GM12878 (cell line): ENCODE measurements at regions not wholly inside any gene's neighbourhood (a gene's known extent, or its start where the extent isn't known, plus 50 kb on each side); places are given as distances from the start of the nearest gene placed in this dataset.

Source experiments
- ATAC-seq: fragments of 200-7000 bp; cut with Tn5 transposase; 3 replicates; pipeline ENCODE4 v1.9.1; 2020; ENCODE audit warnings: mild to moderate bottlenecking, moderate library complexity
- BruUV-seq: library from RNA; stranded (reverse); fragments of 400-500 nt; replicated peaks from 2 replicates; lab custom pipeline; 2021; lab: Mats Ljungman, UMichigan
- CTCF ChIA-PET: fragments of 300-600 bp; sonication (Branson Sonifier 250); formaldehyde crosslinking; extraction: SDS; loops from one replicate; lab custom pipeline; 2021; ENCODE audit warnings: inconsistent platforms; lab: Yijun Ruan, JAX
- POLR2A ChIA-PET: fragments of 350-600 bp; formaldehyde crosslinking; extraction: SDS; loops from one replicate; lab custom pipeline; 2021; ENCODE audit warnings: inconsistent platforms; lab: Charles Lee
- RAD21 ChIA-PET: fragments of 300-600 bp; sonication (Branson Sonifier 250); formaldehyde crosslinking; loops from one replicate; lab custom pipeline; 2023; ENCODE audit warnings: antibody characterized with exemption; ENCODE audit not compliant: unreplicated experiment; lab: Charles Lee
- SMC1A ChIA-PET: fragments of 300-600 bp; sonication (Branson Sonifier 250); formaldehyde crosslinking; loops from one replicate; lab custom pipeline; 2023; ENCODE audit not compliant: unreplicated experiment, uncharacterized antibody; lab: Charles Lee
- DNase-seq: peaks from one replicate; pipeline ENCODE4 v3.0.0-alpha.2; 2011; ENCODE audit warnings: low read depth, low spot score
- FAIRE-seq: peaks from 3 replicates; lab custom pipeline; 2011; peaks lifted over from hg19 to GRCh38; lab: Jason Lieb, UNC
- H2AFZ ChIP-seq: 2 replicates; pipeline ENCODE4 v1.6.0; 2011; ENCODE audit warnings: low read depth, low read length, control low read depth; ENCODE audit not compliant: control insufficient read depth
- H3K27ac ChIP-seq: 2 replicates; pipeline ENCODE4 v1.5.1; 2011; ENCODE audit warnings: control low read depth; ENCODE audit not compliant: control insufficient read depth, insufficient read depth
- H3K27me3 ChIP-seq, 2 experiments: replicated peaks in 1 of 2; 2 replicates each; pipeline versions ENCODE4 v1.6.0 to v1.6.1; 2011; ENCODE audit warnings: low read length in 1 of 2; ENCODE audit not compliant: control insufficient read depth in 2 of 2, insufficient read depth in 2 of 2
- H3K36me3 ChIP-seq, 2 experiments: 2 replicates each; pipeline ENCODE4 v1.5.1; 2011; ENCODE audit warnings: low read length in 1 of 2; ENCODE audit not compliant: control insufficient read depth in 2 of 2, insufficient read depth in 2 of 2
- H3K4me1 ChIP-seq: 2 replicates; pipeline ENCODE4 v1.6.1; 2011; ENCODE audit warnings: mild to moderate bottlenecking, low read length, moderate library complexity, mixed read lengths; ENCODE audit not compliant: control insufficient read depth, insufficient read depth
- H3K4me2 ChIP-seq: 2 replicates; pipeline ENCODE4 v1.6.0; 2011; ENCODE audit warnings: control low read depth; ENCODE audit not compliant: control insufficient read depth, insufficient read depth
- H3K4me3 ChIP-seq: fragments of 200-600 bp; sonication (generic); 2 replicates; pipeline ENCODE4 v1.5.1; 2016
- H3K79me2 ChIP-seq: 2 replicates; pipeline ENCODE4 v1.6.0; 2011; ENCODE audit warnings: low read length; ENCODE audit not compliant: control insufficient read depth, insufficient read depth
- H3K9ac ChIP-seq: 2 replicates; pipeline ENCODE4 v1.8.0; 2011; ENCODE audit warnings: low read length, control low read depth, mixed read lengths; ENCODE audit not compliant: control insufficient read depth, insufficient read depth
- H3K9me3 ChIP-seq: replicated peaks from 3 replicates; pipeline ENCODE4 v1.5.1; 2011; ENCODE audit warnings: mild to moderate bottlenecking, low read length; ENCODE audit not compliant: control insufficient read depth, insufficient read depth
- H4K20me1 ChIP-seq: 2 replicates; pipeline ENCODE4 v1.6.0; 2011; ENCODE audit not compliant: control insufficient read depth, insufficient read depth
- BCLAF1 ChIP-seq: fragments of 450-650 bp; IDR thresholded peaks from 2 replicates; pipeline ENCODE4 v1.6.1; 2017; ENCODE audit warnings: antibody characterized with exemption, mild to moderate bottlenecking, moderate library complexity
- BHLHE40 ChIP-seq, 2 experiments: fragments of 450-650 bp in 1 of 2; IDR thresholded peaks; 2 replicates each; pipeline ENCODE4 v1.6.1; 2011 to 2017; ENCODE audit warnings: low read depth in 2 of 2, borderline replicate concordance in 1 of 2, improper control_type of control experiment in 1 of 2, low read length in 1 of 2, mild to moderate bottlenecking in 1 of 2
- DPF2 ChIP-seq: fragments of 450-650 bp; IDR thresholded peaks from 2 replicates; pipeline ENCODE4 v1.6.1; 2017; ENCODE audit warnings: mild to moderate bottlenecking
- ETV6 ChIP-seq, 2 experiments: fragments of 450-650 bp in 1 of 2; IDR thresholded peaks in 1 of 2; conservative IDR thresholded peaks in 1 of 2; 2 replicates each; pipeline ENCODE4 v1.6.1; 2014; ENCODE audit warnings: antibody characterized with exemption in 1 of 2, borderline replicate concordance in 1 of 2, low read depth in 1 of 2, mild to moderate bottlenecking in 1 of 2, moderate library complexity in 1 of 2
- KDM1A ChIP-seq: fragments of 200-600 bp; sonication (generic); IDR thresholded peaks from 2 replicates; pipeline ENCODE4 v1.6.1; 2016; ENCODE audit warnings: borderline replicate concordance
- MLLT1 ChIP-seq: fragments of 450-650 bp; IDR thresholded peaks from 2 replicates; pipeline ENCODE4 v1.6.1; 2016; ENCODE audit warnings: mild to moderate bottlenecking
- MTA2 ChIP-seq: fragments of 450-650 bp; IDR thresholded peaks from 2 replicates; pipeline ENCODE4 v1.6.1; 2016; ENCODE audit warnings: low read depth, mild to moderate bottlenecking, moderate library complexity
- NR2C2 ChIP-seq: IDR thresholded peaks from 2 replicates; pipeline ENCODE4 v1.6.1; 2011; ENCODE audit warnings: borderline replicate concordance, low read depth; ENCODE audit not compliant: control insufficient read depth, insufficient read length
- PRDM15 ChIP-seq: fragments of 450-650 bp; formaldehyde crosslinking; IDR thresholded peaks from 2 replicates; pipeline ENCODE4 v1.4.0; 2020; ENCODE audit warnings: mild to moderate bottlenecking, moderate library complexity
- SIX5 ChIP-seq: IDR thresholded peaks from 2 replicates; pipeline ENCODE4 v1.6.1; 2011; ENCODE audit warnings: mild to moderate bottlenecking, low read depth, low read length, moderate library complexity; ENCODE audit not compliant: severe bottlenecking
- SRF ChIP-seq, 2 experiments: IDR thresholded peaks; 2 replicates each; pipeline ENCODE4 v1.6.1; 2011; ENCODE audit warnings: low read depth in 2 of 2, low read length in 2 of 2, mild to moderate bottlenecking in 1 of 2, moderate library complexity in 1 of 2
- STAT1 ChIP-seq: fragments of 450-650 bp; conservative IDR thresholded peaks from 2 replicates; pipeline ENCODE4 v1.6.1; 2014; ENCODE audit warnings: antibody characterized with exemption, mild to moderate bottlenecking
- TCF12 ChIP-seq: IDR thresholded peaks from 2 replicates; pipeline ENCODE4 v1.6.1; 2011; ENCODE audit warnings: low read depth, mild to moderate bottlenecking, low read length
- USF2 ChIP-seq: IDR thresholded peaks from 2 replicates; pipeline ENCODE4 v1.6.1; 2011; ENCODE audit warnings: low read depth, low read length, improper control_type of control experiment, borderline replicate concordance
- WGBS: methylation state at CpG from one replicate; pipeline ENCODE4 v1.1.6; 2016; ENCODE audit warnings: low lambda C conversion rate; ENCODE audit not compliant: insufficient replicate concordance, insufficient coverage; ENCODE audit errors: missing lambda C conversion rate; 5-methylcytosine and 5-hydroxymethylcytosine counted together
- in situ Hi-C: fragments of 300-500 bp; cut with MboI; formaldehyde crosslinking; loops from 9 replicates; pipeline ENCODE4 v1.14.3; 2018; ENCODE audit warnings: mixed read lengths
- intact Hi-C: fragments of 100-400 bp; cut with micrococcal nuclease; formaldehyde crosslinking; loops from one replicate; pipeline ENCODE4 v1.14.2; 2022; ENCODE audit not compliant: unreplicated experiment

- no peaks in the 10 kb centered on the region for H3K27me3 ChIP-seq
- H3K9ac ChIP-seq, result no peak overlapping the region; the same call in 1 of the 2 replicates
- no TSS peak for BruUV-seq
- ATAC-seq, result no peak
- no peaks in the 10 kb centered on the region for H3K36me3 ChIP-seq
- no peaks in the 10 kb centered on the region; the same call in 2 of the 3 replicates for H3K9me3 ChIP-seq
- peak overlapping the region; percentile 18; the same call in 1 of the 2 replicates for H3K4me2 ChIP-seq
- in situ Hi-C loops, result loop anchor here (5.0 kb wide), 2 partner anchors 78 to 122 kb away; no protein-coding TSS in a partner anchor
- RAD21 ChIA-PET, result interaction anchor here (0.7 to 5.5 kb wide), 13 partner anchors 8 to 330 kb away, joined by 3 to 72 read pairs (median 8); partner anchors contain the start of gene ARID1B
- DNase-seq, result no peak
- intact Hi-C loops, result loop anchor here (1.0 to 10.0 kb wide), 6 partner anchors 9 to 1375 kb away; partner anchors contain the start of gene TFB1M
- CTCF ChIA-PET, result interaction anchor here (0.5 to 4.6 kb wide), 10 partner anchors 9 to 187 kb away, joined by 3 to 18 read pairs (median 3); no protein-coding TSS in a partner anchor
- H3K4me3 ChIP-seq, result no peak overlapping the region
- no peaks in the 10 kb centered on the region for H4K20me1 ChIP-seq
- H3K79me2 ChIP-seq, result peaks cover 11% of the 10 kb centered on the region
- H2AFZ ChIP-seq, result no peak overlapping the region; the same call in 1 of the 2 replicates
- peaks cover 58% of the 10 kb centered on the region for H3K4me1 ChIP-seq
- POLR2A ChIA-PET, result interaction anchor here (0.9 to 3.1 kb wide), 5 partner anchors 9 to 90 kb away, joined by 3 to 29 read pairs (median 7); partner anchors contain the start of gene ARID1B
- 98% methylated on average over 2 of the region's 2 CpGs for WGBS
- no peak for FAIRE-seq
- SMC1A ChIA-PET, result interaction anchor here (0.7 to 4.6 kb wide), 12 partner anchors 9 to 236 kb away, joined by 3 to 52 read pairs (median 6); no protein-coding TSS in a partner anchor
- H3K27ac ChIP-seq, result peak overlapping the region; percentile 98
- no peak for TF ChIP-seq MLLT1
- no peak for TF ChIP-seq BCLAF1
- TF ChIP-seq SIX5, result no peak
- TF ChIP-seq TCF12, result no peak
- no peak for TF ChIP-seq ETV6 (conservative IDR thresholded peaks at IDR 0.05 in 1 of 2, IDR thresholded peaks at IDR 0.05 in 1 of 2; ENCODE audit: borderline replicate concordance in 1 of 2, low read depth in 1 of 2)
- no peak for TF ChIP-seq KDM1A
- TF ChIP-seq DPF2, result no peak
- TF ChIP-seq NR2C2, result no peak
- TF ChIP-seq PRDM15, result no peak
- TF ChIP-seq BHLHE40 (IDR thresholded peaks at IDR 0.05; ENCODE audit: borderline replicate concordance in 1 of 2, low read depth in 2 of 2, low read length in 1 of 2), result no peak
- no peak for TF ChIP-seq SRF (IDR thresholded peaks at IDR 0.05; ENCODE audit: low read depth in 2 of 2, low read length in 2 of 2)
- no peak for TF ChIP-seq STAT1
- TF ChIP-seq MTA2, result no peak
- no peak for TF ChIP-seq USF2
Measured at GRCh38 chr6:156689656-156690055, 87.5 kb upstream of the ARID1B start.
